ENCODE measurements at regions not wholly inside any gene's neighbourhood (a gene's known extent, or its start where the extent isn't known, plus 50 kb on each side); places are given as distances from the start of the nearest gene placed in this dataset.

GRCh38 chr4:188911707-188912106, 772.5 kb downstream of the TRIML1 start:
- TF ChIP-seq ZBTB8A (tag by site-specific recombination; IDR thresholded peaks at IDR 0.05) (no peak), PRDM10 (tag by site-specific recombination; IDR thresholded peaks at IDR 0.05) (no peak)
